ENCODE measurements at regions not wholly inside any gene's neighbourhood (a gene's known extent, or its start where the extent isn't known, plus 50 kb on each side); places are given as distances from the start of the nearest gene placed in this dataset.

- no peaks in the 10 kb centered on the region for H3K27me3 ChIP-seq (ENCODE audit: control insufficient read depth, insufficient read depth, low read length)
- no peak overlapping the region for H3K9ac ChIP-seq (ENCODE audit: insufficient read depth, low read length)
- no peak overlapping the region for H2AFZ ChIP-seq (ENCODE audit: low read length)
- H4K20me1 ChIP-seq (ENCODE audit: control insufficient read depth, extremely low read depth, insufficient read depth, low read length), result no peaks in the 10 kb centered on the region
- no peak overlapping the region for H3K4me2 ChIP-seq (ENCODE audit: extremely low read depth, insufficient read depth, low read length)
- no peak overlapping the region for H3K4me3 ChIP-seq (replicated peaks in 1 of 4; ENCODE audit: control extremely low read depth in 1 of 4, insufficient read depth in 1 of 4, low read depth in 3 of 4, low read length in 4 of 4)
- TF ChIP-seq CTCF (conservative IDR thresholded peaks at IDR 0.05 in 1 of 2, IDR thresholded peaks at IDR 0.05 in 1 of 2; ENCODE audit: low read depth in 1 of 2, low read length in 2 of 2) (no peak), EZH2 (IDR thresholded peaks at IDR 0.05; ENCODE audit: low read length, missing control alignments) (no peak)
- H3K36me3 ChIP-seq (ENCODE audit: control insufficient read depth, insufficient read depth, low read length), result no peaks in the 10 kb centered on the region
- H3K9me3 ChIP-seq (ENCODE audit: control insufficient read depth, insufficient read depth, low read depth, low read length), result no peaks in the 10 kb centered on the region
- no peak overlapping the region for H3K27ac ChIP-seq (ENCODE audit: insufficient read depth, low read length)
- no peaks in the 10 kb centered on the region for H3K79me2 ChIP-seq (ENCODE audit: control insufficient read depth, insufficient read depth, low read length)
- H3K4me1 ChIP-seq (ENCODE audit: control insufficient read depth, extremely low read depth, insufficient read depth, low read length), result no peaks in the 10 kb centered on the region
- DNase-seq (ENCODE audit: low read depth in 2 of 2), result no peak
Measured at GRCh38 chr11:87616511-87616910, 558.7 kb downstream of the RAB38 start.

DNA sequence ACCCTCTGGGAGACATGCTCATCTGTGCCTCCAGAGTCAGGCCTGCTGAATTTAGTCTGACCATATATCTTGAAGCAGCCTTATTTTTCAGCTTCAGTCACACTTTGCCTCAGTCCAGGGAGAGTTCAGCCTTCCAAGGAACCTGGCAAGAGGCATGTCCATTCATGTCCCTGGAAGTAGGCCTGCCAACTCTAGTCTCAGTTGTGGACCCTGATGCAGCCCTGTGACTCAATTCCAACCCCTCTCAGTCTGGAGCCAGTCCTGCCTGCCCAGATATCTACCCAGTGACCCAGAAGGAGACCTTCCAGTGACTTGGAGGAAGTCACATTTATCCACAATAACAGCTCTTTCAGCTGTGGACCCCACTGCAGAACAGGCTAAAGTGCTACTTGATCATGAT, 566.6 kb downstream of the TMEM135 start:
- TF ChIP-seq EZH2 (IDR thresholded peaks at IDR 0.05; ENCODE audit: low read length, missing control alignments), result no peak
- TF ChIP-seq CTCF (conservative IDR thresholded peaks at IDR 0.05 in 1 of 2, IDR thresholded peaks at IDR 0.05 in 1 of 2; ENCODE audit: low read depth in 1 of 2, low read length in 2 of 2), result no peak
- DNase-seq (ENCODE audit: low read depth in 2 of 2), result no peak

DNA sequence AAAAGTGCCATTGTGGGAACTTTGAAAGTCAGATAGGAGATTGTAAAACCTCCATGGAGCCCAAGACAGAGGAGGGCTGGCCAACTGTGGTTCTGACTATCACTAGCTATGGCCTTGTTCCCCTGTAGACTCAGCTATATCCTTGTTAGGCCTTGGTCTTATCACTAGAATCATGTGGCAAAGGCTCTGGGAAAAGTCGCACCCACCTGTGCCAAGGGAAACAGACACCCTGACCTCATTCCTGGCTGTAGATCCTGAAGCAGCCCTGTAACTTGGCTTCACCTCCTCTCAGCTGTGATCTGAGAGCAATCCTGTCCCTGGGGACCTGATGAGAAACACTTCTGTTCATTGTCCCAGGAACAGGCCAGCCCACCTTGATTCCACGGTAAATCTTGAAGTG, 566.2 kb downstream of the TMEM135 start:
- no peak overlapping the region for H3K27ac ChIP-seq (ENCODE audit: insufficient read depth, low read length)
- H3K4me2 ChIP-seq (ENCODE audit: extremely low read depth, insufficient read depth, low read length), result no peak overlapping the region
- H3K4me1 ChIP-seq (ENCODE audit: control insufficient read depth, extremely low read depth, insufficient read depth, low read length), result no peaks in the 10 kb centered on the region
- DNase-seq (ENCODE audit: low read depth in 2 of 2), result no peak
- no peak overlapping the region for H3K4me3 ChIP-seq (replicated peaks in 1 of 4; ENCODE audit: control extremely low read depth in 1 of 4, insufficient read depth in 1 of 4, low read depth in 3 of 4, low read length in 4 of 4)
- H2AFZ ChIP-seq (ENCODE audit: low read length), result no peak overlapping the region
- no peak overlapping the region for H3K9ac ChIP-seq (ENCODE audit: insufficient read depth, low read length)
- no peaks in the 10 kb centered on the region for H3K9me3 ChIP-seq (ENCODE audit: control insufficient read depth, insufficient read depth, low read depth, low read length)
- no peaks in the 10 kb centered on the region for H3K79me2 ChIP-seq (ENCODE audit: control insufficient read depth, insufficient read depth, low read length)
- no peaks in the 10 kb centered on the region for H3K27me3 ChIP-seq (ENCODE audit: control insufficient read depth, insufficient read depth, low read length)
- no peaks in the 10 kb centered on the region for H3K36me3 ChIP-seq (ENCODE audit: control insufficient read depth, insufficient read depth, low read length)
- TF ChIP-seq EZH2 (IDR thresholded peaks at IDR 0.05; ENCODE audit: low read length, missing control alignments), result no peak
- no peak for TF ChIP-seq CTCF (conservative IDR thresholded peaks at IDR 0.05 in 1 of 2, IDR thresholded peaks at IDR 0.05 in 1 of 2; ENCODE audit: low read depth in 1 of 2, low read length in 2 of 2)
- H4K20me1 ChIP-seq (ENCODE audit: control insufficient read depth, extremely low read depth, insufficient read depth, low read length), result no peaks in the 10 kb centered on the region

More for the DNA sequence above, 566.6 kb downstream of the TMEM135 start:
- H3K9me3 ChIP-seq (ENCODE audit: control insufficient read depth, insufficient read depth, low read depth, low read length), result no peaks in the 10 kb centered on the region
- no peaks in the 10 kb centered on the region for H3K27me3 ChIP-seq (ENCODE audit: control insufficient read depth, insufficient read depth, low read length)
- H3K4me3 ChIP-seq (replicated peaks in 1 of 4; ENCODE audit: control extremely low read depth in 1 of 4, insufficient read depth in 1 of 4, low read depth in 3 of 4, low read length in 4 of 4), result no peak overlapping the region
- no peak overlapping the region for H3K9ac ChIP-seq (ENCODE audit: insufficient read depth, low read length)
- H4K20me1 ChIP-seq (ENCODE audit: control insufficient read depth, extremely low read depth, insufficient read depth, low read length), result no peaks in the 10 kb centered on the region
- no peaks in the 10 kb centered on the region for H3K4me1 ChIP-seq (ENCODE audit: control insufficient read depth, extremely low read depth, insufficient read depth, low read length)
- H3K79me2 ChIP-seq (ENCODE audit: control insufficient read depth, insufficient read depth, low read length), result no peaks in the 10 kb centered on the region
- no peak overlapping the region for H3K4me2 ChIP-seq (ENCODE audit: extremely low read depth, insufficient read depth, low read length)
- H3K36me3 ChIP-seq (ENCODE audit: control insufficient read depth, insufficient read depth, low read length), result no peaks in the 10 kb centered on the region
- no peak overlapping the region for H2AFZ ChIP-seq (ENCODE audit: low read length)
- no peak overlapping the region for H3K27ac ChIP-seq (ENCODE audit: insufficient read depth, low read length)
